Duodenal mucosa (tissue), 2 donors: ENCODE measurements at regions not wholly inside any gene's neighbourhood (a gene's known extent, or its start where the extent isn't known, plus 50 kb on each side); places are given as distances from the start of the nearest gene placed in this dataset.

Experiments
- H3K27ac ChIP-seq: one replicate; pipeline ENCODE4 v1.7.0; 2013; ENCODE audit warnings: low read depth, low read length
- H3K27me3 ChIP-seq, 2 donors: one replicate each; pipeline ENCODE4 v1.7.0; 2013; ENCODE audit warnings: low read length in 2 of 2, control low read depth in 1 of 2; ENCODE audit not compliant: insufficient read depth in 2 of 2, control insufficient read depth in 1 of 2
- H3K36me3 ChIP-seq, 2 donors: one replicate each; pipeline ENCODE4 v1.7.0; 2013; ENCODE audit warnings: low read length in 2 of 2, control low read depth in 1 of 2; ENCODE audit not compliant: insufficient read depth in 2 of 2, control insufficient read depth in 1 of 2
- H3K4me1 ChIP-seq, 2 donors: one replicate each; pipeline ENCODE4 v1.7.0; 2013; ENCODE audit warnings: low read length in 2 of 2, control low read depth in 1 of 2; ENCODE audit not compliant: insufficient read depth in 2 of 2, control insufficient read depth in 1 of 2
- H3K4me3 ChIP-seq, 2 donors: one replicate each; pipeline ENCODE4 v1.7.0; 2013; ENCODE audit warnings: low read length in 2 of 2, low read depth in 1 of 2
- H3K9ac ChIP-seq, 2 donors: one replicate each; pipeline ENCODE4 v1.7.0; 2013; ENCODE audit warnings: low read length in 2 of 2, low read depth in 1 of 2
- H3K9me3 ChIP-seq, 2 donors: one replicate each; pipeline ENCODE4 v1.7.0; 2013; ENCODE audit warnings: low read length in 2 of 2, control low read depth in 1 of 2; ENCODE audit not compliant: control insufficient read depth in 1 of 2

- Histone ChIP-seq H3K9ac (no peak overlapping the region), H3K27ac (no peak overlapping the region), H3K4me1 (no peaks in the 10 kb centered on the region), H3K4me3 (no peak overlapping the region), H3K27me3 (no peaks in the 10 kb centered on the region), H3K36me3 (no peaks in the 10 kb centered on the region), H3K9me3 (no peaks in the 10 kb centered on the region)
Measured at GRCh38 chr14:97264516-97265230, 467.5 kb downstream of the VRK1 start.

DNA sequence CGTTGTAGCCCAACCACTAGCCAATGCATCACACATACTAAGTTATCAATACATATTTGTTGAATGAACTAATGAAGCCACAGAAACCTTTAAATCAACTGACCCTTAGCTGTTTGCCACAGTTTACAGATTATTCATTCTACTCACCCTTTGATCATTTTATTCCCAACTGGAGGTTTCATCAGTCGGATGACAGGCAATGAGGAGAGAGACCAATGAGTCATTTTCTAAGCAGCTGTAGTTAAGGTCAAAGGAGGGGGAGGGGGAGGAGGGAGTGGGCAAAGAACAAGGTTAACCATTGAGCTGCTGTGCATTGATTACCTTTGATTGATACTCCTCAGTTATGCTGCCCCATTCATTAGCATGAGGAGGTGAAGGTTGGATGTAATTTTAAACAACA is 469.5 kb downstream of the VRK1 start:
- Histone ChIP-seq H3K36me3 (no peaks in the 10 kb centered on the region), H3K4me1 (no peaks in the 10 kb centered on the region), H3K9me3 (no peaks in the 10 kb centered on the region)

DNA sequence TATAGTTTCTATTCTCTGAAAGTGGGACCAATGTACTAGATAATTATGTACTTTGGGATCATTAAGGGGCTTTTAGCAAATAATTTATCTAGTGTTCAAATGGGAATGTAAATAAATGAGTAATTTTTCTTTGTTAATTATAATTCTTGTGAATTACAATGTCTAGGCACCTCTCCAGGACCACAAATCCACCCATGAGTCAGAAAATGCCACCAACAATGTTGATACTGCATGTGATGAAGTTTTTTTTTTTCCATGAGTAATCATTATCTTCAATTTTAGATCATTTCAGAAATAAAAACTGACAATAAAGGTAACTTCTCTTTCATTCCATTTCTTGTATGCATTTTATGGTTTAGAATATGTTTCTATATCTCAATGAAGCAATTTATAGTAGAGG is 470.3 kb downstream of the VRK1 start:
- Histone ChIP-seq H3K27me3 (peaks cover 0 to 3% of the 10 kb centered on the region in 2 donors), H3K9me3 (no peaks in the 10 kb centered on the region), H3K27ac (no peak overlapping the region), H3K9ac (no peak overlapping the region), H3K36me3 (no peaks in the 10 kb centered on the region), H3K4me3 (no peak overlapping the region), H3K4me1 (no peaks in the 10 kb centered on the region)

More for the DNA sequence above, 469.5 kb downstream of the VRK1 start:
- no peak overlapping the region for H3K9ac ChIP-seq
- H3K27me3 ChIP-seq: no peaks in the 10 kb centered on the region
- H3K4me3 ChIP-seq: no peak overlapping the region
- H3K27ac ChIP-seq: no peak overlapping the region

DNA sequence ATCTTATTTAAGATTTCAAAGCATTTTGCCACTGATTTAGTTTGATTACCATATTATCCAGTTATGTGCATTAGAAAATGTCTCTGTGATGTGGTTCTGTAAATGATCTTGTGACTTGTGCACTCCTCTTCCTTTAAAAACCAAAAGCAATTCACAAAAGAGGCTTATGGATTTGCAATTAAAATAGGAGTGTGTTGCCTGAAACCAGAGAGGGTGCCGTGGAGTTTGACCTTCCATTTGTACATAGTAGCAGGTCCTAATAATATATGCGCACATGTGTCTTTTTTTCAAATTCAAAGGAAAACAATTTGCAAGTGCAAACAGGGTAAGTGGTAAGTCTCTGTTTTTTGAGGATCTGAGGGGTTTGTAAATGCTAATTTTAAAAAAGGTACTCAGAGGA is 470.9 kb downstream of the VRK1 start:
- no peak overlapping the region for H3K4me3 ChIP-seq
- no peak overlapping the region for H3K27ac ChIP-seq
- no peaks in the 10 kb centered on the region for H3K9me3 ChIP-seq
- H3K27me3 ChIP-seq: peaks cover 0 to 3% of the 10 kb centered on the region in 2 donors
- no peaks in the 10 kb centered on the region for H3K4me1 ChIP-seq
- H3K36me3 ChIP-seq: no peaks in the 10 kb centered on the region
- no peak overlapping the region for H3K9ac ChIP-seq

DNA sequence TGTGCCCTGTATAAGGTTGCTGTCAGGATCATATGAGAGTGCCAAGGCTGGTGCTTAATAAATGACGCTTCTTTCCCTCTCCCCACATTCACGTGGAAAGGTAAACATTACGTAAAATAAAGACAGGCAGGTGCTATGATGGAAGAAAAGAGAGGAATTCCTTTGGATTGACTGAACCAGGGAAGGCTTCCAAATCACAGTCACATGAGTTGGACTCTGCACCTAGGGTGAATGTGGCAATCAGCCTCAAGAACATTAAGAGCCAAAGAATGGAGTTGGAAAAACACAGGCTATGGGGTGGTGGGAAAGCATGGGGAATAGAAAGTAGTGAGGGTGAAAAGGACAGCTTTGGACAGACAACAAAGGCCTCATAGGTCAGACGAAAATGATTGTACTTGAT is 473.1 kb downstream of the VRK1 start:
- H3K4me1 ChIP-seq: no peaks in the 10 kb centered on the region
- peaks cover 7 to 8% of the 10 kb centered on the region in 2 donors for H3K27me3 ChIP-seq
- no peaks in the 10 kb centered on the region for H3K9me3 ChIP-seq
- H3K4me3 ChIP-seq: no peak overlapping the region
- H3K9ac ChIP-seq: no peak overlapping the region
- no peaks in the 10 kb centered on the region for H3K36me3 ChIP-seq
- no peak overlapping the region for H3K27ac ChIP-seq

DNA sequence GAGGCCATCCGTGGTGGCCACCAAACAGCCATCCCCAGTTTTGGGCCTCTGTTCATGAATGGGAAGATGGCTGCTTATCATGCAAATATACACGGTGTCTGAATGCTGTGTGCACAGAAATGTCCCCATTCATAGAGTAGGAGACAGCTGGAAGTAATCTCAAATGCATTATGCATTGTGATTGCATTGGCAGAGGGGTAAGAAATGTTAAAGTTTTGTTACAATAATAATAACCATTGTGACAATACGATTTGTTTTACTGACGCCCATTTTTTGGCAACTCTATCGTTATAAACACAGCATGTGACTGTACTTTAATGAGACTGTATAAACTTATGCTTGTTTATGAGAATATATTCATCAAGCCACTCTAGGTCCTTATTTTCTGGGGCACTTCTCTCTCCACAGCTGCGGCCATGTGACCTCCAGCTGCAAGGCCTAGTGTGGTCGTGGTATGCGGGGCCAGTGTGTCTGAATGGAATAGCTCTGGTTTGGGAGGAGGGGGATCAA is 474.3 kb downstream of the VRK1 start:
- H3K36me3 ChIP-seq: no peaks in the 10 kb centered on the region
- H3K4me1 ChIP-seq: no peaks in the 10 kb centered on the region
- H3K27ac ChIP-seq: no peak overlapping the region
- H3K9ac ChIP-seq: no peak overlapping the region
- no peaks in the 10 kb centered on the region for H3K9me3 ChIP-seq
- H3K27me3 ChIP-seq: peaks cover 14% of the 10 kb centered on the region in 2 donors
- H3K4me3 ChIP-seq: no peak overlapping the region

DNA sequence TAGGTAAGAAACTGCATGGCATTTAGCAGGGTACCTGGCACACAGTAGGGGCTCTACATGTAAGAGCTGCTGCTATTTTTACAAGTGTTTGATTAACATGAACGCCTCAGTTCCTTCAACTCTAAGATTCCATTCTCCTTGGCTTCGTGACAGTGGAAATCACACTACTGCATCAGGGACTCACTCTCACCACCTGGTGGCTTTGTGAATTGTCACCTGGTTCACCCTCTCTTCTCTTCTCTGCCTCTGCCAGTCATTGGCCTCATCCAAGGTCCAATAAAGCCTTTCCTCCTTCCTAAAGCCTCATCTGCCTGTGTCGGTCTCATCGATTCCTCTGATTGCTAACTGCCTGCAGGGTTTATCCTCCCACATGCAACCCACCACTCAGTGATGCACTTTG is 476.4 kb downstream of the VRK1 start:
- Histone ChIP-seq H3K36me3 (no peaks in the 10 kb centered on the region), H3K27me3 (peaks cover 14% of the 10 kb centered on the region in 2 donors), H3K4me3 (no peak overlapping the region), H3K9ac (no peak overlapping the region), H3K9me3 (no peaks in the 10 kb centered on the region), H3K4me1 (no peaks in the 10 kb centered on the region), H3K27ac (no peak overlapping the region)

DNA sequence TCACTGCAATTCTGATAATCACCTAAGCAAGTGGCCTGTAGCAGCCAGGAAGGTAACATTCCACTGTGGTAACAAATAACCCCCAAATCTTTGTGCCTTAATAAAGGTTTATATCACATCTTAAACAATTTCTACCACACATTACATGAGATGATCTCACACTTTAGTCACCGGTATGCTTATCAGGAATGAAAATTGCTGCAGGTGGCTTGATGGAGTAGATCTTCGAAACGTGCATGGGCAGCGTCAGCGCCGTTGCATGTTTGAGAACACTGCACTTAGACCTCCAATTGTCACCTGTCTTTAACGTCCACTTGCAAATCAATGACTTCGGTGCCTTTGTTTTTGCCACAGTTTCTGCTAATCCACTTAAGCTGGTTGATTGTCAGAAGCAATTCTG is 477.4 kb downstream of the VRK1 start:
- H3K4me1 ChIP-seq: no peaks in the 10 kb centered on the region
- peaks cover 14% of the 10 kb centered on the region in 2 donors for H3K27me3 ChIP-seq
- H3K4me3 ChIP-seq: no peak overlapping the region
- H3K9ac ChIP-seq: no peak overlapping the region
- no peaks in the 10 kb centered on the region for H3K36me3 ChIP-seq
- H3K27ac ChIP-seq: no peak overlapping the region
- no peaks in the 10 kb centered on the region for H3K9me3 ChIP-seq

- H3K27ac ChIP-seq: no peak overlapping the region
- no peaks in the 10 kb centered on the region for H3K4me1 ChIP-seq
- H3K9ac ChIP-seq: no peak overlapping the region
- no peaks in the 10 kb centered on the region for H3K9me3 ChIP-seq
- H3K4me3 ChIP-seq: no peak overlapping the region
- H3K36me3 ChIP-seq: no peaks in the 10 kb centered on the region
- peaks cover 14% of the 10 kb centered on the region in 2 donors for H3K27me3 ChIP-seq
Measured at GRCh38 chr14:97275276-97275675, 478.1 kb downstream of the VRK1 start.

DNA sequence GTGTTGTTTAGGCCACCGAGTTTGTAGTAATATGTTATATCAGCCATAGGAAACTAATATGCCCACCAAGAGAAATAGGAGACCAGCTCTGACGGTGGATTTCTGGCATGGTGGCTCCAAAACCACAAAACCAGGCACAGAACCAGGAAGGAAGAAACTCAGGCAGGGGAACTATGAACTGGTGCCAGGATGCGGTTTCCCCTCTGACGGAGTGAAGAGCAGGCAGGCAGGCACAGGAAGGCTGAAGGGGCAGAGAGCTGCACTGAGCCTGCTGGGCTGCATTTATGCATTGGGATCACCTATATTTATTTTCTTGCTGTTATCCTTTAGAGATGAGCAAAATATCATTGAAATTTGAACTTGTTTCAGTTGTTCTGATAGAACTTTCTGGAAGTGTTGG is 479.4 kb downstream of the VRK1 start:
- Histone ChIP-seq H3K27ac (no peak overlapping the region), H3K4me1 (no peaks in the 10 kb centered on the region), H3K36me3 (no peaks in the 10 kb centered on the region), H3K9ac (no peak overlapping the region), H3K9me3 (no peaks in the 10 kb centered on the region), H3K4me3 (no peak overlapping the region), H3K27me3 (peaks cover 14% of the 10 kb centered on the region in 2 donors)
